HG03108 (cell line): ENCODE measurements at regions not wholly inside any gene's neighbourhood (a gene's known extent, or its start where the extent isn't known, plus 50 kb on each side); places are given as distances from the start of the nearest gene placed in this dataset.

Experiments used
- ATAC-seq: cut with Tn5 transposase; IDR thresholded peaks from one replicate; pipeline ENCODE4 v1.9.1; 2021; ENCODE audit warnings: moderate library complexity; ENCODE audit not compliant: unreplicated experiment

GRCh38 chr12:128138125-128138524 is 128.8 kb upstream of the TMEM132C start:
- no peak for ATAC-seq

DNA sequence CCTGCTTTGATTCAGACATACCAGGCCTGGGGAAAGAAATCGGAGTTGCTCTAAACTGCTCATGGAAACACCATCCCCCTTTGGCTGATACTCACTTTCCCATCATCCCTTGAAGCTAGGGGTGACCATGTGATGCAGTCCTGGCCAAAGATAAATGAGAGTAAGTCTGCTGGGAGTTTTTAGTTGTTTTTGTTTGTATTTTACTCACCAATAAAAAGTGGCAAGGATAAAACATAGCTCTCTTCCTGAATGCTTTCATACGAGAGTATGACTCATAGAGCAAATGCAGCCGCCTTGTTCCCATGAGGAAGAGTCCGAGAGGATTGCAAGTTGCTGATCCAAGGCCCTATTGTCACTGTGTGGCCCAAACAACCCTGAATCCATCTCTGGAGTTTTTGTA is 126.4 kb upstream of the TMEM132C start:
- ATAC-seq = no peak

- ATAC-seq = no peak
Measured at GRCh38 chr12:128150961-128151360, 116.0 kb upstream of the TMEM132C start.

- no peak for ATAC-seq
Measured at GRCh38 chr12:128155571-128155970, 111.4 kb upstream of the TMEM132C start.

DNA sequence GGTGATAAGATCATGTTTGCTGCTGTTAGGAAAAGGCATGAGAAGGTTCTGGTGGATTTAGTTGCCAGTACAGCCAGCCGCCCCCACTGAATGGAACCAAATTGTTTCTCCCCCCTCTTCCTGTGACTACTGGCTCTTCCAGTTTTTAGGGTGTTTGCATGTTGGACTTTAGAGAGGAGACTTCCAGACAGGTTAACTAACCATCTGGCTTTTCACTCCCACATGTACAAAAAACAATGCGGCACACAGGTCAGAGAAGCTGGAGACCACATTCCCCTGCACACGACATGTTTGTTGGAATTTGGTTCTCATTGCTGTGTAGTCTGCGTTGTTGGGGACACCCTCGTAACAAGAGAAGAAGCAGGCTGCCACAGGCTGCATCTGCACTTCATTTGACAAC is 103.9 kb upstream of the TMEM132C start:
- no peak for ATAC-seq

GRCh38 chr12:128164533-128164932 is 102.4 kb upstream of the TMEM132C start:
- no peak for ATAC-seq

DNA sequence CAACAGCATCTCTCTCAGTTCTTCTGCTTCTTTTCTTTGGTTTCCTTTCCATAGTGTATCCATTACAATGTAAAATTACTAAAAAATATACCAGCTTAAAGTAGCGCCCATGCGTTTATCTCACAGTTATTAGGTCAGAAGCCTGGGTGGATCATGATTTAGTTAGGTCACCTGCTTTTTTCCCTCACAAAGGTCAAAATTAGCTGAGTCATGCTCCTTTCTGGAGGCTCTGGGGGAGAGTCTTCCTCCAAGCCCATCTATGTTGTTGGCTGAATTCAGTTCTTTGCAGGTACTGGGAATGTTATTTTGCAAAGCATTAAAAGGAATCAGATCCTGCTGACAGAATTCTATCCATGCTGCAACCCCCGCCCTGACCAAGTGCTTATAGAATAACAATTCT is 101.6 kb upstream of the TMEM132C start:
- ATAC-seq = no peak

DNA sequence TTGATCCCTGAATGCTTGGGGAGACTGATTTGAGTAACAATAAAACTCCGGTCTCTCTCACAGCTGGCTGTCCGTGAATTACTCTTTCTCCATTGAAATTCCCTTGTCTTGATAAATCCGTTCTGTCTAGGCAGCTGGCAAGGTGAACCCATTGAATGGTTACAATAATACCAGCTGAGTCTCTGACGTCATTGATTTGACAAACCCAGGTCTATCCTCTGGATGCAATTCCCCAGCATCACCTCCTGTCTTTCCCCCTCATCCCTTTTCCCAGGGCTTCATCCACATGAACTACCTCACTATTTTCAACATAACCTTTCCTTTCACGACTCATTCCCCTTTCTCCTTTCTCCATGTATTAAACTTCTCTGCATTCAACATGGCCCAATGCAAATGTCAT is 98.7 kb upstream of the TMEM132C start:
- ATAC-seq = no peak

GRCh38 chr12:128170181-128170580 is 96.8 kb upstream of the TMEM132C start:
- ATAC-seq = no peak

DNA sequence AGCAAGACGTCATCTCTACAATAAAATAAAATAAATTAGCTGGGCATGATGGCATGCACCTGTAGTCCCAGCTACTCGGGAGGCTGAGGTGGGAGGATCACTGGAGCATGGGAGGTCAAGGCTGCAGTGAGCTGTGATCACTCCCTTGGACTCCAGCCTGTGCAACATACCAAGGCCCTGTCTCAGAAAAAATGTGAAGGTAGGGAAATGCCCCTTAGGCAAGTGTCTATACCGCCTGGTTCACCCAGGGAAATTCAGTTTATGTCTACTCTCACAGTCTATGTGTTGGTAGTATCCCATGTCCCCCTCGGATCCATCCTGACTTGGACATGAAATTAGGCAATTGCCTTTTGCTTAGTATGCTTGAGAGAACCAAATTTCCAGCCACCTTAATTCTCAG is 88.4 kb upstream of the TMEM132C start:
- no peak for ATAC-seq

DNA sequence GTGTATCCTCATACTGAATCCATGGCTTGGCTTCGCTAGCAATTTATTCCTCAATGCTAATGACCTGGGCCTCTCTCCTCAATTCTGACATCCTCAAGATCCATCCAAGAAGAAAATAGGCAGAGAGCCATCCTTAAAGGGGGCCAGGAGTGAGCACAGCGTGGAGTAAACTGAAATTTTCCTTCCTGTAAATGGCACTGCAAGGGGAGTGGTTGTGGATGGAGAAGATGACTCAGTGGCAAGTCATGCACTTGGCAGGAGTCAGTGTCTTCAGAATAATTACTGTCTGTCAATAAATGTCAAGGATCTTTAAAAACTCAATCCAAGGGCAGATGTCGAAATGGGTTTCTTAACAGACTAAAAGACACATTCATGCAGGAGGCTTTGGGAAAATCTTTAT is 88.0 kb upstream of the TMEM132C start:
- ATAC-seq = no peak

- no peak for ATAC-seq
Measured at GRCh38 chr12:128180166-128180565, 86.8 kb upstream of the TMEM132C start.

- ATAC-seq = no peak
Measured at GRCh38 chr12:128190052-128190451, 76.9 kb upstream of the TMEM132C start.

DNA sequence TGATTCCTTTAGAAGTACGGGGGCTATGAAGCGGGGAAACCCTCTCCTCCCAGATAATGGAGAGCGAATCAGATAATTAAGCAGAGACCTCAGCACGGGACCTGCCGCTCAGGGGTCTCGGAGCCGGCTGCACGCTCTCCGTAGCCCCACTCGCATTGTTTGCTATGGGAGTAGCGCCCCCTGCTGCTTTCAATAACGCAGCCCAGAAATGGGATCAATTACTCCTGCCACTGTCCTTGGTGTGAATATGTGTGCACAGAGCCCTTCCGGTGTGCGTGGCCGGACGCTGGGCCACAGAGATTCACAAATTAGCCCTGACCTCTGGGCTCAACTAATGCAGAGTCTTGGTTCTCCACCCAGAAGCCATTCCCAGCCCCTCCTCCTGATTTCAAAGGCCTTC is 76.4 kb upstream of the TMEM132C start:
- ATAC-seq = no peak

DNA sequence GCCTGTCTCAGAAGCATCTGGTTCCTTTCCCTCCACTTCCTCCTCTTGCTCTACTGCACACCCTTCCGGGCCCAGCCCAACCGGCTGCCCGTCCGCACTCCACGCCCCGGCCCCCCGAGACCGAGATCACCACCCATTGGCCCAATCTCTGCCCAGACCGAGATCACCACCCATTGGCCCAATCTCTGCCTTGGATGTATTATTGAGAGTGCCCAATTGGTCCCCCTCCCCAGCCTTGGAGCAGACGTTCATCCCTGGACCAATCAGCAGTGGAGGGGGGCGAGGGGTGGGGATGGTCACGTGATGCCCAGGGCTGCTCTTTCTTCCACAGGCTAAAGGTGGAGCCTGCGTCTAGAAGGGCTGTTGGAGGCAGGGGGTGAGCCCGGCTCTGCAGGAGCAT is 75.6 kb upstream of the TMEM132C start:
- ATAC-seq = no peak

DNA sequence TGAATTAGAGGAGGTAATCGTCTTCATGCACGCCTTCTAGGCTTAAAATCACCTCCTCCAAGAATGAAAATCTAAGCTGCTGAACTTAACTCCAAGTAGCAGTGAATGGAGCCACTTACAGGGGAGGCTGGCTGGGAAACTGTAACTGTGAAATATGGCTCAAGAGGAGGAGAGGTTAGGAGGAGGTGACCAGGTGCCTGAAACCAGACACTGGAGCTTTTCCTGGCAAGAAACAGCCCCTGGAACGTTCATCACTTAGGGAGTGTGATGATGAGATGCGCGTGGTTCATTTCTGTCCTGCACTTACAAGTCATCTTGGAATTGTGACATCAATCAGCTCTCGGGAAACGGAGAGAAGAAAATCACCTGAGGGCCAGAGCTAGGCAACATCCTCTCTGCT is 62.3 kb upstream of the TMEM132C start:
- ATAC-seq = no peak

DNA sequence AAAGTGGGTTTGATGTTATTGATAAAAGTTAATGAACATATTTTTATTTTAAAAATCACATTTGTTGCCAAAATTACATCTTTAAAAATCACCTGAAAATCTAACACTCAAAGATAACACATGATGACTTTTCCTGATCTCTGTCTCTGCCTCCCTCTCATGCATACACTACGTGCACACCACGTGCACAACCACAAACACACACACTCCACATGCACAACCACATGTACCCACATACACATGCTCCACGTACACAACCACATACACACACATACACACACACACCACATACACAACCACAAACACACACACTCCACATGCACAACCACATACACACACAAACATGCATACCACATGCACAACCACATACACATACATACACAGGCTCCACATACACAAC is 61.8 kb upstream of the TMEM132C start:
- no peak for ATAC-seq

- no peak for ATAC-seq
Measured at GRCh38 chr12:128205758-128206157, 61.2 kb upstream of the TMEM132C start.
